Common myeloid progenitor, CD34-positive (primary cell): ENCODE measurements at regions not wholly inside any gene's neighbourhood (a gene's known extent, or its start where the extent isn't known, plus 50 kb on each side); places are given as distances from the start of the nearest gene placed in this dataset.

ENCODE experiments used
- CTCF ChIA-PET: fragments of 350-600 bp; sonication (Branson Sonifier 250); formaldehyde crosslinking; loops from one replicate; lab custom pipeline; 2021; ENCODE audit warnings: antibody characterized with exemption; lab: Charles Lee
- POLR2A ChIA-PET: fragments of 350-600 bp; sonication (Branson Sonifier 250); formaldehyde crosslinking; loops from one replicate; lab custom pipeline; 2021; ENCODE audit warnings: antibody characterized with exemption; lab: Charles Lee
- DNase-seq, 3 donors: peaks; one replicate each; pipeline versions ENCODE4 v3.0.0 to v3.0.0-alpha.2; 2013
- H3K27ac ChIP-seq, 2 experiments: 1 replicate in 1 of 2; 2 replicates in 1 of 2; pipeline ENCODE4 v1.7.0; 2013; ENCODE audit warnings: inconsistent platforms in 2 of 2, low read length in 2 of 2, mild to moderate bottlenecking in 2 of 2, low read depth in 1 of 2, moderate library complexity in 1 of 2; ENCODE audit not compliant: severe bottlenecking in 2 of 2, insufficient read depth in 1 of 2, poor library complexity in 1 of 2
- H3K27me3 ChIP-seq, 5 experiments: replicated peaks in 2 of 5; 1 replicate in 3 of 5; 2 replicates in 2 of 5; pipeline versions ENCODE4 v1.6.1 to v1.7.0; 2013; ENCODE audit warnings: low read length in 4 of 5, mild to moderate bottlenecking in 2 of 5, moderate library complexity in 2 of 5, inconsistent platforms in 1 of 5; ENCODE audit not compliant: insufficient read depth in 5 of 5, control insufficient read depth in 4 of 5
- H3K36me3 ChIP-seq, 4 experiments: 1 replicate in 2 of 4; 2 replicates in 2 of 4; pipeline versions ENCODE4 v1.6.1 to v1.7.0; 2013; ENCODE audit warnings: low read length in 3 of 4, control low read depth in 1 of 4, mild to moderate bottlenecking in 1 of 4; ENCODE audit not compliant: control insufficient read depth in 4 of 4, insufficient read depth in 4 of 4
- H3K4me1 ChIP-seq, 4 experiments: 1 replicate in 3 of 4; 2 replicates in 1 of 4; pipeline versions ENCODE4 v1.6.1 to v1.7.1; 2013; ENCODE audit warnings: low read length in 3 of 4, mild to moderate bottlenecking in 3 of 4, control low read depth in 1 of 4, inconsistent platforms in 1 of 4, moderate library complexity in 1 of 4; ENCODE audit not compliant: control insufficient read depth in 4 of 4, insufficient read depth in 4 of 4; ENCODE audit errors: control extremely low read depth in 1 of 4
- H3K4me3 ChIP-seq, 7 experiments: 1 replicate in 4 of 7; 2 replicates in 3 of 7; pipeline versions ENCODE4 v1.5.1 to v1.7.0; 2013; ENCODE audit warnings: mild to moderate bottlenecking in 7 of 7, low read length in 6 of 7, moderate library complexity in 6 of 7, inconsistent platforms in 2 of 7, low read depth in 2 of 7, control low read depth in 1 of 7; ENCODE audit not compliant: insufficient read depth in 4 of 7, control insufficient read depth in 1 of 7; ENCODE audit errors: extremely low read depth in 1 of 7
- H3K9me3 ChIP-seq, 5 experiments: 1 replicate in 4 of 5; 2 replicates in 1 of 5; pipeline versions ENCODE4 v1.6.1 to v1.7.1; 2013; ENCODE audit warnings: low read length in 4 of 5, mild to moderate bottlenecking in 2 of 5, inconsistent platforms in 1 of 5, low read depth in 1 of 5, moderate library complexity in 1 of 5; ENCODE audit not compliant: control insufficient read depth in 4 of 5, insufficient read depth in 2 of 5; ENCODE audit errors: control extremely low read depth in 1 of 5
- WGBS: methylation state at CpG from one replicate; pipeline ENCODE4 v1.1.5; 2013; ENCODE audit not compliant: insufficient coverage; 5-methylcytosine and 5-hydroxymethylcytosine counted together

DNA sequence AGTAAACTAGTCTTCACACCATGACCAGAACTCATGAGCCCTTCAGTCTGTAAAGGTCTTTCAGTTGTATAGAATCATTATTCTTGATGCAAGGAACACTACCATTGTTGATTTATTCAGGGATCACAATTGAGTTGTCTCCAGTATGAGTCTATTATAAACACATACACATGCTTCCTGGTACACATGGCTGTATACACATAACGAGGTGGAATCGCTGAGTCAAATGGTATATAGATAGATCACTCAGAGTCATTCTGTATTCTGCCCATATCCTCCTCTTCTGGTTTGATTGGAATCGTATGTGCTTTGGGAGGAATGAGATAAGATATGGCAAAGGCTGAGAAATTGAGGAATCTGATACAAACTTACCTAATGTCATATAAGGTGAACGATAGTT is 216.0 kb downstream of the UBE2E3 start:
- H3K4me1 ChIP-seq, result peaks cover 2 to 17% (median 8%) of the 10 kb centered on the region in 4 experiments
- POLR2A ChIA-PET, result no interaction called here
- H3K9me3 ChIP-seq, result peaks cover 0 to 3% (median 0%) of the 10 kb centered on the region in 5 experiments
- CTCF ChIA-PET, result no interaction called here
- H3K27ac ChIP-seq, result no peak overlapping the region
- no peaks in the 10 kb centered on the region for H3K36me3 ChIP-seq
- no peaks in the 10 kb centered on the region for H3K27me3 ChIP-seq
- WGBS, result no CpG with 5 or more reads among the region's 4 CpGs
- no peak for DNase-seq
- H3K4me3 ChIP-seq, result no peak overlapping the region

DNA sequence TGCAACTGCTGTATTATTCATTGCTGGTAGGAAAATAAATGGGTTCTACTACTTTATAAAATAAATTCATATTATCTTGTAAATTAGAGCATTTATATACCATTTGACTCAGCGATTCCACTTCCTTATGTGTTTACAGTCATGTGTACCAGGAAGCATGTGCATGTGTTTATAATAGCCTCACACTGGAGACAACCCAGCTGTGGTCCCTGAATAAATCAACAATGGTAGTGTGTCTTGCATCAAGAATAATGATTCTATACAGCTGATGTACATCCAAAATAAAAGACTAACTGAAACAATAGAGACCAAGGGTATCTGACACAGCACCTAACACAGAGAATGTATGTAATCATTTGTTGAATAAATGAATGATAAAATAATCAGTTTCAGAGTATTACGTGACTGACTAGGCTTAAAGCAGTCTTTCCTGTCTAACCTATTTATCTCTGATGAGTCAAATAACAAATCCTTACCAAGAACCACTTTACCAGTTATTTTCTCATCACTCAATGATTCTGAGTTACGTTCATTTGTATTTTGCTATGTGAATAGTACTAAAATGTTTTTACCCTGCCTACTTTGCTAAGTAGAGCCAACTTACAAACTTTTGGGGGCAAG is 216.8 kb downstream of the UBE2E3 start:
- no CpG with 5 or more reads among the region's 3 CpGs for WGBS
- DNase-seq, result peak in 2 of 3 donors; percentile 17 to 46
- Histone ChIP-seq H3K27ac (no peak overlapping the region), H3K36me3 (no peaks in the 10 kb centered on the region), H3K4me3 (no peak overlapping the region), H3K4me1 (peaks cover 2 to 17% (median 8%) of the 10 kb centered on the region in 4 experiments), H3K27me3 (no peaks in the 10 kb centered on the region), H3K9me3 (peaks cover 0 to 3% (median 0%) of the 10 kb centered on the region in 5 experiments)
- ChIA-PET POLR2A (no interaction called here), CTCF (no interaction called here)

DNA sequence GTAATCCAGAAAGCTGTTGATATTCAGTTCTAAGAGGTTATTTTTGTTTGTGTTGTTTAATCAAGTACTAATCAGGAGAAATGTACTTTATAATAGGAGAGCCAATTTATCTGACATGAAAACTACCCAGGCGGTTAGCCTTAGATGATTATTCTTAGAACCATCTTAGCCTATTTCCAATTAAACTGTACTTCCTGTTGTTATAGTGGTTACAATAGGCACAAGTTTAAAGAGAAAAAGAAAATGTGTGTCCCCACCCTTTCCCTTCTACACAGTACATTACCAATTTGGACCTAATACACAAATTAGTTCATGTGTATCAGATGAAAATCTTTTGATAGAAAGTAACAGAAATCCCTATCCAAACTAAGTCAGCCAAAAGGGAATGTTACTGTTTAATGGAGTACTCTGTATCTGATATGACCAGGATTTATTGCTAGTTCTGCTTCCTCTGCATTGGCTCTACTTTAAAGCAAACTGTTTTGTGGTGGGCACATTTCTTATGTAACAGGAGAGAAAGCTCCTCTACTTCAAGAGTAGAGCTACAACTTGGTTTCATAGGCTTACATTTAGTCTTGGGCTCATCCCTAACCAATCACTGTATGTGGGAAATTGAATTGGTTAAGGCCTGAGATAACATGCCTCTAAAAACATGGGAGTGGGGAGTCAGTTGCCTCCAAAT is 217.9 kb downstream of the UBE2E3 start:
- no peak overlapping the region for H3K4me3 ChIP-seq
- H3K36me3 ChIP-seq, result no peaks in the 10 kb centered on the region
- no peak overlapping the region for H3K27ac ChIP-seq
- peak in 2 of 3 donors; percentile 55 to 76 for DNase-seq
- ChIA-PET POLR2A (no interaction called here), CTCF (no interaction called here)
- no CpG with 5 or more reads among the region's 1 CpG for WGBS
- H3K4me1 ChIP-seq, result peaks cover 2 to 17% (median 8%) of the 10 kb centered on the region in 4 experiments
- peaks cover 0 to 3% (median 0%) of the 10 kb centered on the region in 5 experiments for H3K9me3 ChIP-seq
- H3K27me3 ChIP-seq, result no peaks in the 10 kb centered on the region

DNA sequence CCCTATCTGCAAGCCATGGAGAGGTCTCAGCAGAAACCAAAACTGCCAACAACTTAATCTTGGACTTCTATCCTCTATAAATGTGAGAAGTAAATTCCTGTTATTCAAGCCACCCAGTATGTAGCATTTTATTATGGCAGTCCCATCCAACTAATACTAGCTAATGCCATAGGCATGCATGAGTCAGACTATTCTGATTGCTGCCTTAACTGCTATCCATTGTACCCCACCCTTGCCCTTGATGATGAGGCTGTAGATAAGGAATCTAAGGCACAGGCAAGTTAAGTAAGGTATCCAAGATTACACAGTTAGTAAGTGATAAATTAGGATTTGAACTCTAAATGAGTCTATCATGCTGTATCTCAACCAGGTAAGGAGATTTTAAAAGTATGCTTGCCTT is 223.0 kb downstream of the UBE2E3 start:
- Histone ChIP-seq H3K36me3 (no peaks in the 10 kb centered on the region), H3K4me3 (no peak overlapping the region), H3K27me3 (no peaks in the 10 kb centered on the region), H3K4me1 (peaks cover 0 to 7% (median 2%) of the 10 kb centered on the region in 4 experiments), H3K9me3 (peaks cover 4 to 23% (median 10%) of the 10 kb centered on the region in 5 experiments), H3K27ac (no peak overlapping the region)
- no peak for DNase-seq
- POLR2A ChIA-PET, result no interaction called here
- CTCF ChIA-PET, result no interaction called here

DNA sequence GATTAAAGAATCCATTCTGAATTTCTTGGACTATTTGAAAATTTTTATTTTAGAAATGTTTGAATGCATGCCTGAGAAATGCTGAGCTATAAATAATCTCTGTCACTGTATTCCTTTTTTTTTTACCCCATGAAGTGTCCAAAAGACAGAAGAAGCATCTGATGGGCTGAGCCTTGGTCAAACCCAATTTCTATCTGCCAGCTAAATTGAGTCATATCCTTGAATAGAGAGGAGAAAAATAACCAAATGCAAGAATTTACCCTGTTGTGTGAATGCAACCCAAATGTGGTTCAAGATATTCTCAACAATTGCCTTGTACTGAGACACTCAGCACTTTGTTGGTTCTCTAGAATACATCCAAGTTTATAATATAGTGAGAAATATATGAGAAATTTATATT is 223.5 kb downstream of the UBE2E3 start:
- ChIA-PET CTCF (no interaction called here), POLR2A (no interaction called here)
- H3K36me3 ChIP-seq, result no peaks in the 10 kb centered on the region
- DNase-seq, result no peak
- H3K27ac ChIP-seq, result no peak overlapping the region
- H3K27me3 ChIP-seq, result no peaks in the 10 kb centered on the region
- no peak overlapping the region for H3K4me3 ChIP-seq
- H3K4me1 ChIP-seq, result peaks cover 0 to 2% (median 0%) of the 10 kb centered on the region in 4 experiments
- peaks cover 5 to 28% (median 15%) of the 10 kb centered on the region in 5 experiments for H3K9me3 ChIP-seq

DNA sequence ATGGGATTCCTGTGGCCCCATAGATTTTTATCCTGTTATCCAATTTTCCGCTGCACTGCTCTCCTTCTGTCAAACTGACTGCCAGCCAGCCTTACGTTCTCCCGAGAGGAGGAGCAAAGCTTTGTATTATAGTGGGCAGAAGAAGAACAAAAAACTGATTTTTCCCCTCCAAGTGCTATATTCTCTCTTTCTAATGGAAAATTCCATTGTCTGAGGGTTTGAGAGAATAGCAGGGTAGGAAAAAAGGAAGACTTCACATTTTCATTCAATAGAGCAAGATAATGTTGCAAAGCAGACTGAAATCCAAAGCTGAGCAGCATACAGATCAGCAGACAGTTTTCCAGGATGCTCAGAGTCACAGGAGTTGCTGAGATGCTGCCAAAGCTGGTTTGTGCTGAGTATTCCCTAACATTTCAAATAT is 238.0 kb downstream of the UBE2E3 start:
- 100% methylated on average over 1 of the region's 3 CpGs for WGBS
- Histone ChIP-seq H3K9me3 (no peaks in the 10 kb centered on the region), H3K4me3 (no peak overlapping the region), H3K27ac (no peak overlapping the region), H3K27me3 (no peaks in the 10 kb centered on the region), H3K36me3 (no peaks in the 10 kb centered on the region), H3K4me1 (peaks cover 0 to 4% (median 1%) of the 10 kb centered on the region in 4 experiments)
- ChIA-PET POLR2A (no interaction called here), CTCF (interaction anchor here (0.6 kb wide), 1 partner anchor 731 kb away, joined by 3 read pairs; no protein-coding TSS in a partner anchor)
- no peak for DNase-seq

DNA sequence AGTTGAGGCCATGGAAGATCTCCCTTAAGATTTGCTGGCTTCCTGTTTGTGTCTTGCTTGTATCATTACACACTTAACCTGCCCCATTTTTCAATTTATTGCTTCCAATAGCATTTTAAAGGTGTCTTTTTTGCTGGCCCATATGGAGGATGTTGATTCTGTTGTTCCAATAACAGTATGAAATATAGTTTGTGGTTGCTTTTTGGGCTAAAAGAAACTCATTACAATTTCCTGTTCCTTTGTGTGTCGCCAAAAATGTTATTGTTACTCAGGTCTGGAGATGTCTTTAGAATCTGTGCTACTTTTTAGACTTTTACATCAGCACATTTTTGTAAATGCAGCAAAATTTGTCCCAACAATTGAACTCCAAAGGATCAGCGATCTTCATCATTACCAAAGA is 234.0 kb upstream of the ITGA4 start:
- peaks cover 0 to 5% (median 1%) of the 10 kb centered on the region in 4 experiments for H3K4me1 ChIP-seq
- ChIA-PET CTCF (no interaction called here), POLR2A (no interaction called here)
- H3K27ac ChIP-seq, result no peak overlapping the region
- DNase-seq, result peak in 1 of 3 donors; percentile 10
- no peaks in the 10 kb centered on the region for H3K27me3 ChIP-seq
- no peak overlapping the region for H3K4me3 ChIP-seq
- WGBS, result 43% methylated on average over 2 of the region's 2 CpGs
- peaks cover 0 to 1% (median 0%) of the 10 kb centered on the region in 5 experiments for H3K9me3 ChIP-seq
- no peaks in the 10 kb centered on the region for H3K36me3 ChIP-seq
